PFSK-1 (cell line): ENCODE measurements at regions not wholly inside any gene's neighbourhood (a gene's known extent, or its start where the extent isn't known, plus 50 kb on each side); places are given as distances from the start of the nearest gene placed in this dataset.

Experiments
- FOXP2 ChIP-seq: optimal IDR thresholded peaks from 2 replicates; pipeline ENCODE3; 2011; ENCODE audit warnings: borderline replicate concordance, control low read depth, inconsistent platforms; ENCODE audit not compliant: insufficient read depth; ENCODE audit errors: extremely low read length, extremely low read depth
- POLR2AphosphoS5 ChIP-seq: IDR thresholded peaks from 2 replicates; pipeline ENCODE4 v1.6.1; 2012; ENCODE audit warnings: low read depth, mild to moderate bottlenecking, control low read depth, low read length, moderate library complexity
- SIN3A ChIP-seq: IDR thresholded peaks from 2 replicates; pipeline ENCODE4 v1.6.1; 2012; ENCODE audit warnings: mild to moderate bottlenecking, low read length, moderate library complexity, borderline replicate concordance; ENCODE audit not compliant: insufficient read depth
- TAF1 ChIP-seq: IDR thresholded peaks from 2 replicates; pipeline ENCODE4 v1.6.1; 2012; ENCODE audit warnings: low read length, control low read depth, borderline replicate concordance; ENCODE audit not compliant: insufficient read depth
- TF ChIP-seq, protein P1 (sequence below), 2 experiments: IDR thresholded peaks; 2 replicates each; pipeline versions ENCODE4 v1.6.1 to v1.8.0; 2011 to 2012; ENCODE audit warnings: low read depth in 2 of 2, low read length in 2 of 2, control low read depth in 1 of 2, inconsistent platforms in 1 of 2, mild to moderate bottlenecking in 1 of 2, moderate library complexity in 1 of 2; ENCODE audit not compliant: insufficient read depth in 1 of 2

DNA sequence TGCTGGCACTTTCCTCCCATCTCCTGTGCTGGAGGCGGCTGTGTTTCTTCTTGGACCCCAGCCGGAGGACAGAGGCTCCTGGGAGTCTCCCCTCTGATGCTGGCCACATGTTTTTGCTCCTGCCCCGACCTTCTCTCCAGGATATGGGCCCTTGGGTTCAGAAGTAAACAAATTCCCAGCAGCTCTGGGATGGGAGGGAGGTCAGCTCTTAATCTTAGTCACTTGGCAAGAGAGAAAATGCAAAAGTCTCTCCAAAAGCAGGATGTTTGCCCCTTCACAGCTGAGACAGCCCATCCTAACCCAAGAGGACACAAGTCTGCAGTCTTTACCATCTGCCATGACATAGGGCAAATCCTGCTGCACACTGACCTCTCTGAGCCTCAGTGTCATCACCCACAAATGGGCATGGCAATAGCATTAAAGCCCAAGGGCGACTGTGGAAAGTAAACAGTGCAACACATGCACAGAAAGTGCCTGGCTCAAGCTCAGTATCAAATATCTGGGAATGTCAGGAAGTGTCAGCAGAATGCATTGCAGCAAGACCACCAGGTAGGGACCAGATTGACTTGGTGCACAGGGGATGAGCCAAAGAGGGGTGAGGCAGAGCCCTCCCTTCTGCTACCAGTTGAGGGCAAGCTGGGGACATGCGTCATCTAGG lies 117.0 kb upstream of the CXCL14 start:
- no peak for TF ChIP-seq SIN3A
- no peak for TF ChIP-seq TAF1
- TF ChIP-seq, protein P1, sequence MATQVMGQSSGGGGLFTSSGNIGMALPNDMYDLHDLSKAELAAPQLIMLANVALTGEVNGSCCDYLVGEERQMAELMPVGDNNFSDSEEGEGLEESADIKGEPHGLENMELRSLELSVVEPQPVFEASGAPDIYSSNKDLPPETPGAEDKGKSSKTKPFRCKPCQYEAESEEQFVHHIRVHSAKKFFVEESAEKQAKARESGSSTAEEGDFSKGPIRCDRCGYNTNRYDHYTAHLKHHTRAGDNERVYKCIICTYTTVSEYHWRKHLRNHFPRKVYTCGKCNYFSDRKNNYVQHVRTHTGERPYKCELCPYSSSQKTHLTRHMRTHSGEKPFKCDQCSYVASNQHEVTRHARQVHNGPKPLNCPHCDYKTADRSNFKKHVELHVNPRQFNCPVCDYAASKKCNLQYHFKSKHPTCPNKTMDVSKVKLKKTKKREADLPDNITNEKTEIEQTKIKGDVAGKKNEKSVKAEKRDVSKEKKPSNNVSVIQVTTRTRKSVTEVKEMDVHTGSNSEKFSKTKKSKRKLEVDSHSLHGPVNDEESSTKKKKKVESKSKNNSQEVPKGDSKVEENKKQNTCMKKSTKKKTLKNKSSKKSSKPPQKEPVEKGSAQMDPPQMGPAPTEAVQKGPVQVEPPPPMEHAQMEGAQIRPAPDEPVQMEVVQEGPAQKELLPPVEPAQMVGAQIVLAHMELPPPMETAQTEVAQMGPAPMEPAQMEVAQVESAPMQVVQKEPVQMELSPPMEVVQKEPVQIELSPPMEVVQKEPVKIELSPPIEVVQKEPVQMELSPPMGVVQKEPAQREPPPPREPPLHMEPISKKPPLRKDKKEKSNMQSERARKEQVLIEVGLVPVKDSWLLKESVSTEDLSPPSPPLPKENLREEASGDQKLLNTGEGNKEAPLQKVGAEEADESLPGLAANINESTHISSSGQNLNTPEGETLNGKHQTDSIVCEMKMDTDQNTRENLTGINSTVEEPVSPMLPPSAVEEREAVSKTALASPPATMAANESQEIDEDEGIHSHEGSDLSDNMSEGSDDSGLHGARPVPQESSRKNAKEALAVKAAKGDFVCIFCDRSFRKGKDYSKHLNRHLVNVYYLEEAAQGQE (IDR thresholded peaks at IDR 0.05; ENCODE audit: insufficient read depth in 1 of 2, low read depth in 2 of 2, low read length in 2 of 2), result no peak

- TF ChIP-seq SIN3A (no peak), TAF1 (no peak), FOXP2 (no peak), POLR2AphosphoS5 (no peak)
- TF ChIP-seq, protein P1 (IDR thresholded peaks at IDR 0.05; ENCODE audit: insufficient read depth in 1 of 2, low read depth in 2 of 2, low read length in 2 of 2), result no peak
Measured at GRCh38 chr5:135694906-135695305, 116.1 kb upstream of the CXCL14 start.

DNA sequence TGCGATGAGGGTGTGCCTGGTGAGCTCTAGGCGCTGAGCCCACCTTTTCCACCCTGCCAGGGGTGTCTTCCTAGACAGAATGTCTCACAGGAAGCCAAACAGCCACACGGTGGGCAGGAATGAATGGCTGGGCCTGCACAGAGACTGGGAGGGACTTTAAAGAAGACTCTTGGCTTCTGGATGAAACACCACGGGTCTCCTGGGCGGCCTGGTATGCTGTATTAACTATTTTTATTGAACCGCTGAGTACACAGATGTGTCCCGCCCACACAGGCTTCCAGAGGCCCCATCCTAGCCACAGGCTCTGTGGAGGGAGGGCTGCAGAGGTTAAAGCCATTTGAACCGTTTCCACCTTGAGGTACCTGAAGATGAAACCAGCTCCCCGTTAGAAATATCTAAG lies 115.2 kb upstream of the CXCL14 start:
- TF ChIP-seq, protein P1 (IDR thresholded peaks at IDR 0.05; ENCODE audit: insufficient read depth in 1 of 2, low read depth in 2 of 2, low read length in 2 of 2), result no peak
- TF ChIP-seq POLR2AphosphoS5 (no peak), TAF1 (no peak), SIN3A (no peak), FOXP2 (no peak)

DNA sequence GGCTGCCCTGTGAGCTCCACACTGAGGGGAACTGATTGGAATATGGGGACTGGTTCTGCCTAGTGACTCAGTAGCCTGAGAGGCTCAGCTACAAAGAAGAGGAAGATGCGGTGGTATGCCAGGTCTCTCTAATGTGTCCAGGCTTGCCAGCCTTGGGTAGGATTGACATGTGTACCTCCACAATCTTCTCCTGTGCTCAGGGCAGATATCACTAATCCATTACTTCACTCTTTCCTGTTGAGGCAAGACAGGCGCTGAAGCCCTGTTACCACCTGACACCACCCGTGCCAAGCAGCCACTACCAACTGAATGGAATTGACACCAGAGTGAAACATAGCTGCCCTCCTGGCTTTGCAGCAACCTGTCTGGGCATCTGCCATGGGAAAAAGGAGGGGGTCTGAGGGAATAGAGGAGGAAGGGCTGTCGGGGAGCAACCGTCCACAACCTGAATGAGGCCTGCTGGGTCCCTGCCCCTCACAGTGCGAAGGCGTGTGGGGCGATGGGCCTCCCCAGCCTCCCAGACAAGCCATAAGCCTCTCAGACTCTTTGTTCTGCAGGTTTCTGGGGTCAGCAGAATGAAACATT lies 114.7 kb upstream of the CXCL14 start:
- TF ChIP-seq FOXP2 (no peak), POLR2AphosphoS5 (no peak), TAF1 (no peak), SIN3A (no peak)
- TF ChIP-seq, protein P1 (IDR thresholded peaks at IDR 0.05; ENCODE audit: insufficient read depth in 1 of 2, low read depth in 2 of 2, low read length in 2 of 2), result no peak

GRCh38 chr5:135691044-135691443 lies 112.3 kb upstream of the CXCL14 start:
- no peak for TF ChIP-seq TAF1
- no peak for TF ChIP-seq FOXP2
- TF ChIP-seq SIN3A, result no peak
